ENCODE measurements at regions not wholly inside any gene's neighbourhood (a gene's known extent, or its start where the extent isn't known, plus 50 kb on each side); places are given as distances from the start of the nearest gene placed in this dataset.

GRCh38 chr1:104856091-104856490 lies 1106.4 kb downstream of the AMY1C start:
- H3K4me1 Mint-ChIP-seq, result no peaks in the 10 kb centered on the region
- no peak for DNase-seq
- H3K27ac Mint-ChIP-seq, result no peak overlapping the region
- H3K36me3 Mint-ChIP-seq (ENCODE audit: low read depth), result no peaks in the 10 kb centered on the region
- ChIA-PET CTCF (no interaction called here), POLR2A (no interaction called here)
- no peak for TF ChIP-seq CTCF (IDR thresholded peaks at IDR 0.05)
- no peak for ATAC-seq (ENCODE audit: low read depth)
- intact Hi-C loops (cut with micrococcal nuclease), result no loop called here
- no peak overlapping the region for H3K4me3 Mint-ChIP-seq
- no peaks in the 10 kb centered on the region for H3K27me3 Mint-ChIP-seq
- H3K9me3 Mint-ChIP-seq, result peaks cover 6% of the 10 kb centered on the region

DNA sequence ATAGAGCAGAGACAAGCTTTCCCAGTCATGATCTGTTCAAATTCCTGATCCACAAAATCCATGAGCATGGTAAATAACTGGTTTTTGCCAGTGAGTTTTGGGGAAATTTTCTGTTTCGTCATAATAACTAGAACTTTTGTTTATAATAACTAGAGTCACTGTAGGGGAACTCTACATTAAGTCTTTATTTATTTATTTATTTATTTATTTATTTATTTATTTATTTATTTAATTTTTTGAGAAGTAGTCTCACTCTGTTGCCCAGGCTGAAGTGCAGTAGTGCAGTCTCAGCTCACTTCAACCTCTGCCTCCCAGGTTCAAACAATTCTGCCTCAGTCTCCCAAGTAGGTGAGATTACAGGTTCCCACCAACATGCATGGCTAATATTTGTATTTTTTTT lies 1106.8 kb downstream of the AMY1C start:
- POLR2A ChIA-PET, result no interaction called here
- intact Hi-C loops (cut with micrococcal nuclease), result no loop called here
- no peak for DNase-seq
- Mint-ChIP-seq H3K4me3 (no peak overlapping the region), H3K4me1 (no peaks in the 10 kb centered on the region), H3K27me3 (no peaks in the 10 kb centered on the region), H3K9me3 (peaks cover 6% of the 10 kb centered on the region), H3K36me3 (ENCODE audit: low read depth) (no peaks in the 10 kb centered on the region), H3K27ac (no peak overlapping the region)
- no peak for ATAC-seq (ENCODE audit: low read depth)
- TF ChIP-seq CTCF (IDR thresholded peaks at IDR 0.05), result no peak
- CTCF ChIA-PET, result no interaction called here

DNA sequence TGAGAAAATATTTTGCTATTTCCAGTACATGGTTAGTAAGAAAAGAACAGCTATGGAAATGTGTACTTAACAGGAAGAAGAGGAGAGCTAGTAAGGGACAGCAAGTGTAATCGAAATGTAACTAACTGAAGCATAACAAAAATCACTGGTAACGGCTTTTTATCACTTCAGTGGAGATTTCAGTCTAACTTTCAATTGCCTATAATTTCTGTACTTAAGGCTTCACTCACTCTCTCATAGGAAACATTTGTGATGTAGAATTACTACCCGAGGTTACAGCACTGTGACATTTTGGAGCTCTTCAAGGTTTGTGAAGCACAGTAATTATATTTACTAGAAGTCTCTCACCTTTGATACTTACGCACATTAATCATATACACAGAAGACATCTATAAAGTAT lies 1119.1 kb downstream of the AMY1C start:
- H3K9me3 Mint-ChIP-seq, result no peaks in the 10 kb centered on the region
- no peak for ATAC-seq (ENCODE audit: low read depth)
- H3K27me3 Mint-ChIP-seq, result no peaks in the 10 kb centered on the region
- TF ChIP-seq CTCF (IDR thresholded peaks at IDR 0.05), result no peak
- H3K27ac Mint-ChIP-seq, result no peak overlapping the region
- intact Hi-C loops (cut with micrococcal nuclease), result no loop called here
- POLR2A ChIA-PET, result no interaction called here
- no peak for DNase-seq
- H3K36me3 Mint-ChIP-seq (ENCODE audit: low read depth), result no peaks in the 10 kb centered on the region
- H3K4me3 Mint-ChIP-seq, result no peak overlapping the region
- H3K4me1 Mint-ChIP-seq, result no peaks in the 10 kb centered on the region
- CTCF ChIA-PET, result no interaction called here

DNA sequence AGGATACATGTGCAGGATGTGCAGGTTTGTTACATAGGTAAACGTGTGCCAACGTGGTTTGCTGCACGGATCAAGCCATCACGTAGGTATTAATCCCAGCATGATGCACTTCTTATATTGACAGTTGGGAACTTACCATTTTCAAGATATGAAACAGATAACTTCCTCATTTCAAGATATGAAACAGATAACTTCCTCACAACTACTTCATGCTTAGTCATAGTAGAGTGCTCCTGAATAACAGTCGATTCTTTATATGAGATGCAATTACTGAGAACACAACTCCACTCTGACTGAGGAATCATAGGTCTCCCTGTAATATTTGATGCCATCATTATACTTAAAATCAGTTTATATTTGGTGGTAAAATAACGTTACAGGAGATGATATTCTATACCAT lies 1124.3 kb downstream of the AMY1C start:
- no peaks in the 10 kb centered on the region for H3K9me3 Mint-ChIP-seq
- ChIA-PET POLR2A (no interaction called here), CTCF (no interaction called here)
- no peak overlapping the region for H3K27ac Mint-ChIP-seq
- intact Hi-C loops (cut with micrococcal nuclease), result no loop called here
- H3K4me3 Mint-ChIP-seq, result no peak overlapping the region
- ATAC-seq (ENCODE audit: low read depth) (no peak), DNase-seq (no peak)
- no peaks in the 10 kb centered on the region for H3K4me1 Mint-ChIP-seq
- no peaks in the 10 kb centered on the region for H3K27me3 Mint-ChIP-seq
- no peak for TF ChIP-seq CTCF (IDR thresholded peaks at IDR 0.05)
- no peaks in the 10 kb centered on the region for H3K36me3 Mint-ChIP-seq (ENCODE audit: low read depth)

DNA sequence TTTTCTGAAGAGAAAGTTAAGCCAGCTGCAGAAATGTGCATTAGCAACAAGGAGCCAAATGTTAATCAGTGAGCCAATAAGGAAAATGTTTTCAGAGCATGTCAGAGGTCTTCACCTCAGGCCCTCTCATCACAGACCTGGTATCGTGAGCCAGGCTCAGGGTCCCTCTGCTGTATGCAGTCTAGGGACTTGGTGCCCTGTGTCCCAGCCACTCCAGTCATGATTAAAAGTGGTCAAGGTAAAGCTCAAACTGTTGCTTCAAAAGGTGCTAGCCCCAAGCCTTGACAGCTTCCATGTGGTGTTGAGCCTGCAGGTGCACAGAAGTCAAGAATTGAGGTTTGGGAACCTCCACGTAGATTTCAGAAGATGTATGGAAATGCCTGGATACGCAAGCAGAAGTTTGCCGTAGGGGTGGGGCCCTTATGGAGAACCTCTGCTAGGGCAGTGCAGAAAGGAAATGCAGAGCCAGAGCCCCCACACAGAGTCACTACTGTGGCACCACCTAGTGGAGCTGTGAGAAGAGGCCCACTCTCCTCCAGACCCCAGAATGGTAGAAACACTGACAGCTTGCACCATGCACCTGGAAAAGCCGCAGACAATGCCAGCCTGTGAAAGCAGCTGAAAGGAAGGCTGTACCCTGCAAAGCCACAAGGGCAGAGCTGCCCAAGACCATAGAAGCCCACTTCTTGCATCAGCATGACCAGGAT lies 1128.7 kb downstream of the AMY1C start:
- no peak for DNase-seq
- POLR2A ChIA-PET, result no interaction called here
- intact Hi-C loops (cut with micrococcal nuclease), result loop anchor here (1.0 kb wide), 2 partner anchors 98 to 230 kb away; no protein-coding TSS in a partner anchor
- TF ChIP-seq CTCF (IDR thresholded peaks at IDR 0.05), result no peak
- H3K9me3 Mint-ChIP-seq, result no peaks in the 10 kb centered on the region
- no peaks in the 10 kb centered on the region for H3K36me3 Mint-ChIP-seq (ENCODE audit: low read depth)
- H3K4me3 Mint-ChIP-seq, result no peak overlapping the region
- H3K27ac Mint-ChIP-seq, result no peak overlapping the region
- H3K27me3 Mint-ChIP-seq, result no peaks in the 10 kb centered on the region
- H3K4me1 Mint-ChIP-seq, result no peaks in the 10 kb centered on the region
- no peak for ATAC-seq (ENCODE audit: low read depth)
- CTCF ChIA-PET, result interaction anchor here (1.3 kb wide), 1 partner anchor 230 kb away, joined by 5 read pairs; no protein-coding TSS in a partner anchor

Data from activated B cell treated with CpG ODN at 0.5 μM for 24 hours (primary cell).